ENCODE measurements at regions not wholly inside any gene's neighbourhood (a gene's known extent, or its start where the extent isn't known, plus 50 kb on each side); places are given as distances from the start of the nearest gene placed in this dataset.
"Not testable (repeated sequence)": the region's sequence is repeated elsewhere in the genome, so short reads cannot be mapped to it uniquely, and the experiment has no call there.

DNA sequence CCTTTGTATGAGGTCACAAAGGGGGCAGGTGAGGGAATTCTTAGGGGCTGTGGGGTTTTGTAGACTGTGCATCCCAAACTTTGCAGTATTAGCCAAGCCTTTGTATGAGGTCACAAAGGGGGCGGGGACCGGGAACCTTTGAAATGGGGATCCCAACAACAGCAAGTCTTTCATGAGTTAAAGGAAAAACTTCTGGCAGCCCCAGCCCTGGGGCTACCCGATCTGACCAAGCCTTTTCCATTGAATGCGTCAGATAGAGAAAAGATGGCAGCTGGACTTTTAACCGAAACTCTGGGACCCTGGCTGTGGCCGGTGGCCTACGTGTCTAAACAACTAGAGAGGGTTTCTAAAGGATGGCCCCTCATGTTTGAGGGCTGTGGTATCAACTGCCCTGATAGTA lies 79.0 kb upstream of the RUBCNL start:
- DNase-seq (ENCODE audit: low read depth in 2 of 2): not testable (repeated sequence)

DNA sequence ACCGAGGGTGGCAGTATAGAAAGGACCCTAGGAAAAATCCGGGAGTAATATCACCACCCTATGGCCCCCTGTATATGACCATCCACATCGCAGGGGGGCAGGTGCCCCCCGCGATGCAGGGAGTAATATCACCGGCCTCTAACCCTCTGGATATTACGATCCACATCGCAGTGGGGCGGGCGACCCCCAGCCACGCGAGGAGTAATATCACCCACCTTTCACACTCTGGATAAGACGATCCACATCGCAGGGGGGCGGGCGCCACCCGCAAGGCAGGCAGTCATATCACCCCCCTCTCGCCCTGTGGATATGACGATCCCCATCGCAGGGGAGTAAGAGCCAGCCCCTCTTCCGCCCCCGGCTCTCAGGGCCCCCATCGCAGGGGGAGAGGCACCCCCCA lies 76.7 kb upstream of the RUBCNL start:
- no peak for DNase-seq (ENCODE audit: low read depth in 2 of 2)

DNA sequence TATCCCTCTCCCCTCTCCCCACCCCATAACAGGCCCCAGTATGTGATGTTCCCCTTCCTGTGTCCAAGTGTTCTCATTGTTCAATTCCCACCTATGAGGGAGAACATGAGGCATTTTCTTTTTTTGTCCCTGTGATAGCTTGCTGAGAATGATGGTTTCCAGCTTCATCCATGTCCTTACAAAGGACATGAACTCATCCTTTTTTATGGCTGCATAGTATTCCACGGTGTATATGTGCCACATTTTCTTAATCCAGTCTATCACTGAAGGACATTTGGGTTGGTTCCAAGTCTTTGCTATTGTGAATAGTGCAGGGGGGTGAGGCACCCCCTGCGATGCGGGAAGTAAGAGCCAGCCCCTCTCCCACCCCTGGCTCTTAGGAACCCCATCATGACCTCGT lies 73.2 kb upstream of the RUBCNL start:
- DNase-seq (ENCODE audit: low read depth in 2 of 2): not testable (repeated sequence)

DNA sequence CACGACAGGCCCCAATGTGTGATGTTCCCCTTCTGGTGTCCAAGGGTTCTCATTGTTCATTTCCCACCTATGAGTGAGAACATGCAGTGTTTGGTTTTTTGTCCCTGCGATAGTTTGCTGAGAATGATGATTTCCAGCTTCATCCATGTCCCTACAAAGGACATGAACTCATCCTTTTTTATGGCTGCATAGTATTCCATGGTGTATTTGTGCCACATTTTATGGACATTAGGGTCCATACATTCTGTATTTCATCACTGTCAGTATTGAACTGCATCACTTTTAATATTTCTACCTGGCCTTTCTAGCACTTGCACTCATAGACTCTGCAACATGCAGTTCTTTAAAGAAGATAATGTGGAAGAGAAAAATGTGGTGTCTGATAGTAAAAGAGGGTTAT lies 70.2 kb upstream of the RUBCNL start:
- not testable (repeated sequence) for DNase-seq (ENCODE audit: low read depth in 2 of 2)

DNA sequence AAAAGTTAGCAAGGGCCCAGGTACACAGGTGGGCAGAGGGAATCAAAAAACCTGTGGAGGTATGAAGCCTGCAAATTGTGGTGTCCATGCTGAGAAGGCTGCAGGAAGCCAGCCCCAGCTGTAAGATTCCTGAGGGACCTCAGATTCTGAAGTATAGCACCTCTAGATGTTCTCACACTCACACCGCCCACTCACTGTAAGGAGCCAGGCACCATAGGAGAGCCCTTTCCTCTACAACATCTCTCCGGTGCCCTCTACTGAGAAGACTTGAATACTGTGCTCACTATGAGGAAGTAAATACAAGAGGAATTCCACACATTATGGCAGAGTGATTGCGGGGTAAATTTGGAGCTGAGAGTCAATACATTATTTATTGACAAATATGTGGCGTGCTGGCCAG lies 68.9 kb upstream of the RUBCNL start:
- peak in 1 of 2 donors; percentile 1 for DNase-seq (ENCODE audit: low read depth in 2 of 2)

DNA sequence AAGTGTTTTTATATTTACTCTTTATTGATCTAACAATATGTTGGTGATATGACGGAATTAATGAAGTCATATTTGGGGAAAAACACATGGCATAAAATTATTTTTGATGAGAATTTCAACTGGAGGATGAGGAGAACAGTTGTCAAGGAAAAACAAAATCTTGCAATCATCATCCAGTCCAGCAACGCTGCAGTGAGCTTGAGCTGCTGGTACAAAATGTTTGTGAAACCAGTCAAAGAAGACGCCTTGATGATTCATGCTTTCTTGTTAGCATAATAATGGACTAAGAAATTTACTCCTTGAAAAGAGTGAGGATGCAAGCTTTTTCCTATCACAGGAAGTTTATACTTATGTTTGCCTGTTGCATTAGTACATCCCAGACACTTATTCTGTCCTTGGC lies 64.1 kb upstream of the RUBCNL start:
- not testable (repeated sequence) for DNase-seq (ENCODE audit: low read depth in 2 of 2)

DNA sequence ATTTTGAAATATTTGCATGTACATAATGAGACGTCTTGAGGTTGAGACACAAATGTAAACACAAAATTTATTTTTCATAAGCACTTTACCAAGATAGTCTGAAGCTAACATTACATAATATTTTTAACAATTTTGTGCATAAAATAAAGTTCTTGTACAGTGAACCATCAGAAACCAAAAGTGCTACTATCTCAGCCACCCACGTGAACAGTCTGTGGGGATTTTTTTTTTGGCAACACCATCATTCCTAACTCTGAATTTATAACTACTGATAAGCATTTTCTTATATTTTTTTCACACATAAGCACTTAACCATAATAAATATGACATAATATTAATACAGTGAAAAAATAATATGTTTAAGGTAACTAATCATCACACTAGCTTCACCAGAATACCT lies 62.9 kb upstream of the RUBCNL start:
- not testable (repeated sequence) for DNase-seq (ENCODE audit: low read depth in 2 of 2)

DNA sequence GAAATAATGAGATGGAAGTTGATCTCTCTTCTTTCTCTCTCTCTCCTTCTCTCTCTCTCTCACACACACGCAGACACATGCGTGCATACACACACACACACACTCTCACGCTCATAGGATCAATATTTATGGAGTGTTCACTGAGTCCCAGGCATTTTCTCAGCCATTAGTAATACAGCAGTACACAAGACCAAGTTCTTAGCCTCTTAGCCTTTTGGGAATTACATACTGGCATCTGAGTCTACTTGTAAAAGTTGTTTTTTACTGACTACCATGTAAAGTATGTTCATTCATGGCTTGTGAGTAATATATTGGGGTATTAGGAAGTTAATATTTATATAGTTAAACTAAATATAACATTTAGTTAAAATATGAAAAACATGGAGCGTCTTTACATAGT lies 61.1 kb upstream of the RUBCNL start:
- DNase-seq (ENCODE audit: low read depth in 2 of 2): not testable (repeated sequence)

DNA sequence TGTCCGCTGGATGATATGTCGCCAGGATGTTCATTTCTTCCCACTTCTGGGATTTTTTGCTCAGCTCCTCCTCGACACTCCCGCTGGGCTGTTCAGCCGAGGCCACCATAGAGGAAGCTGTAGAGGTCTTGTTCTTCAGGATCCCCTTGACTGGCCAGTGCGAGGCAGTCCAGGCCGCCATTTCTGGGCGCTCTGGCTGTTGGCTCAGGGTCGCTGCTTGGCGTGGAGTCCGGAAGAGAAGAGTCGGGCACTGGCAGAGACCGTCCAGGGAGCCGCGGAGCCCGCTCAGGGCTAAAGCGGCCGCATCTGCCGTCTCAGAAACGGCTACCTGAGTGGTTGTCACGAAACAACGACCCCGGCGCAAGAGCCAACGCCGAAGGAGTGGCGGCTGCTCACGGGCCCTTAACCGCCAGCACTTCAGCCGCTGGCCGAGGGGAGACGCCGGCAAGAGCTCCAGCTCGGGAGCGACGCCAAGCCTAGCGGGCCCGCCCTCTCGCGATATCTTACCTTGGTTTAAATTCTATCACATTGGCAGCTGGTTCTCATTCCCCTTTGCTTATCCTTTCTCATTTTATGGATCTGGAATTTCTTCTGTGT lies 50.9 kb upstream of the RUBCNL start:
- not testable (repeated sequence) for DNase-seq (ENCODE audit: low read depth in 2 of 2)

Data from stimulated activated CD8-positive, alpha-beta memory T cell treated with anti-CD3 and anti-CD28 coated beads, Interleukin-2, amount 100 ng/mL, for 48 hours (primary cell).